VCaP (cell line): ENCODE measurements at regions not wholly inside any gene's neighbourhood (a gene's known extent, or its start where the extent isn't known, plus 50 kb on each side); places are given as distances from the start of the nearest gene placed in this dataset.

ENCODE experiments used
- H3K27ac ChIP-seq: fragments of 450-650 bp; 2 replicates; pipeline ENCODE4 v1.5.1; 2017
- TF ChIP-seq, protein P1 (sequence below): fragments of 450-650 bp; conservative IDR thresholded peaks from 2 replicates; pipeline ENCODE4 v1.5.1; 2017; ENCODE audit warnings: mild to moderate bottlenecking, moderate library complexity

DNA sequence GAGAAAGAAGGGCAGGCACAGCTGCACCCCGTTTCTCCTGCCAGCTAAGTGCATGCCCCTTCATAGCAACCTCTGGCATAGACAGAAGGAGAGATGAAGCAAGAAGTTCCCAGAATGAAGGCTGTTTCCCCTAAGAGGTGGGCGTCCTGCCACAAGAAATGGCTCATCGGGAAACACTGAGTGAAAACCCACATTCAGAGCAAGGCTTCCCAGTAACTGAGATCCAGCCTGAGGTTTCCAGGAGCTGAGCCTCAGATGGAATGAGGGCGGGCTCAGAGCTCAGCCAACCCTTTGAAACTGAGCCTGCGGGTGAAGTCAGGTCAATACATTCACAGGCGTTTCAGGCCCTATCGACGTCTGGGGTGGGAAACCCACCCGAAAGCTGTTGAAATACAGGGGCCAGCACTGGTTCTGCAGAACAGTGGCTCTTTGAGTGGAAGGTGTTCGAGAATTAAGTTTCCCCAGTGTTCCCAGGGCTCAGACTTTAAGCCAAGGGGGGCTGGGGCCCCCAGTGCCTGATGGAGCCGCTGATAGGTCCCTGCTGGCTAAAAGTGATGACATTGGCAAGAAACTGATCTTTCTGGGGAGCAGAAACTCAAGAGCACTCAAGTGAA, 510.2 kb downstream of the RPS24 start:
- TF ChIP-seq, protein P1, sequence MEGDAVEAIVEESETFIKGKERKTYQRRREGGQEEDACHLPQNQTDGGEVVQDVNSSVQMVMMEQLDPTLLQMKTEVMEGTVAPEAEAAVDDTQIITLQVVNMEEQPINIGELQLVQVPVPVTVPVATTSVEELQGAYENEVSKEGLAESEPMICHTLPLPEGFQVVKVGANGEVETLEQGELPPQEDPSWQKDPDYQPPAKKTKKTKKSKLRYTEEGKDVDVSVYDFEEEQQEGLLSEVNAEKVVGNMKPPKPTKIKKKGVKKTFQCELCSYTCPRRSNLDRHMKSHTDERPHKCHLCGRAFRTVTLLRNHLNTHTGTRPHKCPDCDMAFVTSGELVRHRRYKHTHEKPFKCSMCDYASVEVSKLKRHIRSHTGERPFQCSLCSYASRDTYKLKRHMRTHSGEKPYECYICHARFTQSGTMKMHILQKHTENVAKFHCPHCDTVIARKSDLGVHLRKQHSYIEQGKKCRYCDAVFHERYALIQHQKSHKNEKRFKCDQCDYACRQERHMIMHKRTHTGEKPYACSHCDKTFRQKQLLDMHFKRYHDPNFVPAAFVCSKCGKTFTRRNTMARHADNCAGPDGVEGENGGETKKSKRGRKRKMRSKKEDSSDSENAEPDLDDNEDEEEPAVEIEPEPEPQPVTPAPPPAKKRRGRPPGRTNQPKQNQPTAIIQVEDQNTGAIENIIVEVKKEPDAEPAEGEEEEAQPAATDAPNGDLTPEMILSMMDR, result no peak
- H3K27ac ChIP-seq, result no peak overlapping the region; the same call in 1 of the 2 replicates

DNA sequence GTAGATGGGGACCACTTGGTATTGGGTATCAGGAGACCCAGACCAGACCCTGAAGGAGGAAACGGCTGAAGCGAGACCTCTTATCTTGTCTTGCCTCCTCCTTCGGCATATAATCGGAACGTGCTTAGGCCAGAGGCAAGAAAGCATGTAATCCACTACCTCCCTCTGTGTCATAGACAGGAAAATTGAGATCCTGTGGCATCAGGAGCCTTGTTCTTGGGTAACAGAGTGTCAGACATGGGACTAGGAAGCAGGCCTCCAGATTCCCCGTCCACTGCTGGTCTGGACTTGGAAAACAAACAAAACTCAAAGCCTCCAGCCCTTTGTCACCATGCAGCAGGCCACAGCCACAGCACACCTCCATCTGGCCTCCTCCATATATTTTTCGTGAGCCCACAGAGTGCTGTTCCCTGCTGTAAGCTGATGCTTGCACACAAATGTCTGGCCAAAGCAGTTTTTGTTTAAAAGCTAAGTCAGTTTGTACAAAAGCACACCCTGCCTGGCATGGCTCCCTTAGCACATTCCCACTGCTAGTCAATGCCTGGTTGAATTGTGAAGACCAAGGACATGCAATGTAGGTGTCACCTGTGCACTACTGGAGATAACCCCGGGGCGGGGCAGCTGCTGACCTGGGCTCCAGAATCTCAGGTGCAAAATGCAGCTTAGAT, 510.9 kb downstream of the RPS24 start:
- TF ChIP-seq, protein P1, result no peak
- H3K27ac ChIP-seq, result no peak overlapping the region

DNA sequence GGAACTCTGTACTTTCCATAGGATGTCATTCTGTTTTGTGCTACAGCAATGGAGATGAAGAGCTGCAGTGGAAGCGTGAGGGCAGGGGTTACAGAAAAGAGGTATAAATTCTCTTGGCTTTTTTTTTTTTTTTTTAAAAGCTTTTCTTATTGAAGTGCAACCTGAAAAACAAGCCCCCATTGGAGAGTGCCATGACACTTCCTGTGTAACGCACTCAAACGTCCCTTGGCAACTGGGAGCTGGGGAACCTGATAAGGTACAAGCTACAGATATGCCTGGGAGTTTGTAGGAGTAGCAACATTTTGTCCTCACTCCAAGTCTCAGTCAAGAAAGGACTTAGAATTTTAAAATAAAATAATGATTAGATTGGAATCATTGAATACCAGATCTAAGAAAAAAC, 512.1 kb downstream of the RPS24 start:
- TF ChIP-seq, protein P1, result no peak
- H3K27ac ChIP-seq, result no peak overlapping the region

DNA sequence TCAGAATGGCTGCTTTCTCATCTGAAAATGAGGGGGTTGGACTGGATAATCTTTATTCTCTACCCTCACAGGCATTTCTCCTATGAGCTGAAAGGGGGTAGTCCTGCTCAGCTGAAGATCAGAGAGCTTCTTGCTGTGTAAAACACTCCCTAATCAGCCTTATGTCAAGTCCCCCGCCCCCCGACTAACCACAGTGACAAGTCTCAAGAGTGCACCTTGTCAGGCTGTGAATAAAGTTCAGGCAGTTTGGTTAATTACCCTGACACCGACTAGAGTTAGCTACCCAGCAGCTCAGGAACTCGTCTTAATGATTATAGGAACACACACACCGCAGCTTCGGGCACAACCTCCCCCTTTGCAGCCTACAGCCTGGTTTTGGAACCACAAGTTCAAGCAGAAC, 513.7 kb downstream of the RPS24 start:
- no peak overlapping the region for H3K27ac ChIP-seq
- TF ChIP-seq, protein P1, result no peak

DNA sequence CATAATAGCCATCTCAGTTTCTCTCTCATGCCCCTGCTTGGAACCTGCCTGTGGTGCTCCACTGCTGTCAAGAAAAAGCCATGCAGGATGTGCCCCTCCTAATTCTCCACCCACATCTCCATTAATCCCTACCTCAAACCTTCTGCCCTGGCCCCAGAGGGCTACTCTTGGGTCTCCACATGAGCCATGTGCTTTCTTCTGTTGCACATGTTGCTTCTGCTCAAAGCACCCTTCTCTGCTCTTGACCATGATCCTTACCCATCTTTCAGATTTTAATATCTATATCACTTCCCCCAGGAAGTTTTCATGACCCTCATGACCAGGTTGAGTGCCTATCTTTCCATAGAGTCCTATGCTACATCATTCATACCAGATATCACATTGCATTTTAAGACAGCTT, 514.2 kb downstream of the RPS24 start:
- TF ChIP-seq, protein P1, result no peak
- no peak overlapping the region; the same call in 1 of the 2 replicates for H3K27ac ChIP-seq

DNA sequence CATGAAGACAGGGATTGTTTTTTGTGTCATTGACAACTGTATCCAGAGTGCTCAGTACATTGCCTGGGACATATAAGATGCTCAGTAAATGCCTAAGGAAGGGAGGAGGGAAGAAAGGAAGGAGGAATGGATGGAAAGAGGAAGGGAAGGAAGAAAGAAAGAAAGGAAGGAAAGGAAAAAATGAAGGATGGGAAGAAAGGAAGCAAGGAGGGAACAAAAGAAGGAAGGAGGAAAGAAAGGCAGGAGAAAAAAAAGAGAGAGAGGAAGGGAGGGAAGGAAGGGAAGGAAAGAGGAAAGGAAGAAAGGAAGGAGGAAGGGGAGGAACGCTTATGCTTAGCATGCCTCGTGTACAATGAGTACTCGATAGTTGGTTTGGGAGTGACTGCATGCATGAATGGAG, 514.7 kb downstream of the RPS24 start:
- peak overlapping the region; percentile 70 for H3K27ac ChIP-seq
- TF ChIP-seq, protein P1, result no peak

DNA sequence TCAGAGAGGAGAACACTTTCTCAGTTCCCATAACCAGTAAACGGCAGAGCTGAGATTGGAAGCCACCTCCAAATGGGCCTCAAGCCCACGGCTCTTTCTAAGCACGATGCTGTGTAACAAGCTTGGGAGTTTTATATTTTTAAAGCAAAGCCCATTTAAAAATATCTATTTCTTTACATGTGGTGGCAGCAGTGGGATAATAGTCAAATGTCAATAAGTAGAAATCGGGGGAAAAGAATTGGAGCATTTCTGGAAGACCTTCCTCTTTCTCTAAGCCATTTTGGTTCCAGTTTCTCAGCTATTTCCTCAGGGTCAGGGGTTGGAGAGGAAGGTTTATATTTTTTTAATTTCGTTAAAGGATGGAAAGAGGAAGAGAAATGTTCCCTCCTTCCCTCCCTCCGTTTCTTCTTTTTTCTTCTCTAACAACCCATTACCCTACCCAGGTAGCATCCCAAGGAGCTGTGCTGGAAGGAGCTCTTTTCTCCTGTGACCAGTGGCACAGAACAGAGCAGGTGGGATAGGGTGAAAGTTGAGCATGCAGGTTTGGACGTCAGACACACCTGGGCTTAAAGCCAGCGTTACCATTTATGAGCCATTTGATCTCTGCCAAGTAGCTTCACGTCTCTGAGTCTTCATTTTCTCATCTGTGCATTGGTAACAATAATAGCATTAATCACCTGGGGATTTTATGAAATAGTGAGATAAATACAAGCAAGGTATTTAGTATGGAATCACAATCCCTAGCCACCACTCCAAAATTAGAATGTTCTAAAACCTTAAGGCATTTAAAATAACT, 515.7 kb downstream of the RPS24 start:
- peak overlapping the region; percentile 70 for H3K27ac ChIP-seq
- TF ChIP-seq, protein P1, result no peak
